ENCODE measurements at regions not wholly inside any gene's neighbourhood (a gene's known extent, or its start where the extent isn't known, plus 50 kb on each side); places are given as distances from the start of the nearest gene placed in this dataset.

- TF ChIP-seq EZH2phosphoT487 (IDR thresholded peaks at IDR 0.05; ENCODE audit: insufficient read depth, low read depth) (no peak), EZH2 (IDR thresholded peaks at IDR 0.05; ENCODE audit: insufficient read depth, poor library complexity, severe bottlenecking) (no peak)
Observed at GRCh38 chr6:149228311-149228955, 89.1 kb upstream of the TAB2 start.

Data from GM23248 (cell line).